ENCODE measurements at regions not wholly inside any gene's neighbourhood (a gene's known extent, or its start where the extent isn't known, plus 50 kb on each side); places are given as distances from the start of the nearest gene placed in this dataset.
"Not testable (repeated sequence)": the region's sequence is repeated elsewhere in the genome, so short reads cannot be mapped to it uniquely, and the experiment has no call there.

- DNase-seq (ENCODE audit: low read depth in 2 of 3, low spot score in 2 of 3): no peak
Measured at GRCh38 chr5:62783374-62784057, 204.9 kb downstream of the LRRC70 start.

DNA sequence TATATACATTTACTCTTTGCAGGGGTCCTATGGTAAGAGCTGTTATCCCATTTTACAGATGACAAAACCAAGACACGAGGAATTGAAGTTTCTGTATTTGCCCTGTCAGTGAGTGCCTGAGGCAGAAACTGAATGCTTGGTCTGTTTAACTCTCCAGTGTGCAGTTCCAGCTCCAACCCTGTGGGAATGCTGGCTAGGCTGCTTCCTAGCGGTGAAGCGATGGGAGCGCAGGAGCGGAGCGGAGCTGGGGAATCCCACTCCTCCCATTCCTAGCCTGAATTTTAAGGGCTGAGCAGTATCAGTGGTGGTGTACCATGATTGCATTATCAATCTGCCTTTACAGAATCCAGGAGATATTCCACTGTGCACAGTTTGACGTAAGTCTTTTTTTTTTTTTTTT is 202.3 kb downstream of the LRRC70 start:
- no peak for DNase-seq (ENCODE audit: low read depth in 2 of 3, low spot score in 2 of 3)

- DNase-seq (ENCODE audit: low read depth in 2 of 3, low spot score in 2 of 3): no peak
Measured at GRCh38 chr5:62780230-62780629, 201.6 kb downstream of the LRRC70 start.

DNA sequence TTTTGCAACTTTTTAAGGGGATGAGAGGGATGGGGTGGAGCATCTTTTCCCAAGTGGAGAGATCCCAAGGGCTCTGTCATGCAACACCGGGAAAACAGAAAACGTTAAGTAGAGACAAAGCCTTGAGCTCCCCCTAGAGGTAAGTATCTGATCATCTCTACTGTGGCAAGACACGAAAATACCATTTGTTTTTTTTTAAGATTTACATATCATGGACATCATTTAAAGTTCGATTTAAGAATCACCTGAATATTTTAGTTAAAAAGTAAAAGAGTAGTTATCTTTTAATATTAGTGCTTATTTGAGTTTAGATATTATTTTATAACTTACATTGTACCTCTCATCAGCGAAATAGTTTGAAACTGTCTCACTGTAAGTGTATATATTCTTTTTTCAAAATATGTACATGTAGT is 200.4 kb downstream of the LRRC70 start:
- DNase-seq (ENCODE audit: low read depth in 2 of 3, low spot score in 2 of 3): no peak

DNA sequence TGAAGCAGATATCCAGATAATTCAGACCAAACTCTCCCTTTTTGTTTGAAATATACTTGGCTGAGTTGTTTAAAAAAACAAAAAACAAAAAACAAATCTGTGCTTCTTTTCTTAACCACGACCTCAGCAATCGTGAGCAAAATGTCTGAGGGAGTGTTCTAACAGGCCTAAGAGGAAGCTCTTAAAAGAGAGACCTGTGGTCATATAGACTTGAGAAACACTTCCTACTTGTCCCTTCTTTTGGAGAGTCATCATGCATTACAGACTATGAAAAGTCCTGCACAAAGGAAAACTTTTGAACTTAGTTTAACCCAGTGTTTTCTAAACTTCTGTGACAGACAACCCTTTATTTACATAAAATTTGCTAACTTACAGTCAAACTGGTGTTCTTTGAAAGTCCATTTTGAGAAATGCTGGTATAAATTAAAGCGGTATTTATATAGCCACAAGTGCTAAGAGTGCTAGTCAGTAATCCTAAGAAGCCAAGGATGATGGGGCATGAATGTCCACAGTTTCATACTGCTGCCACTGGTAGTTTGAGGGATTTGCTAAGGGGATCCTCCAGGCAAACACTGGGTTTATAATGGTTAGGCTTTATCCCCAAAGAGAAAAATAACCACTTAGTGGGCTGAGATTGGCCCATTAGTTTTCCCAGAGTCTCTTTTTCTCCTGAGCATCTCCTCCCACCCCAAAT is 199.8 kb downstream of the LRRC70 start:
- no peak for DNase-seq (ENCODE audit: low read depth in 2 of 3, low spot score in 2 of 3)

DNA sequence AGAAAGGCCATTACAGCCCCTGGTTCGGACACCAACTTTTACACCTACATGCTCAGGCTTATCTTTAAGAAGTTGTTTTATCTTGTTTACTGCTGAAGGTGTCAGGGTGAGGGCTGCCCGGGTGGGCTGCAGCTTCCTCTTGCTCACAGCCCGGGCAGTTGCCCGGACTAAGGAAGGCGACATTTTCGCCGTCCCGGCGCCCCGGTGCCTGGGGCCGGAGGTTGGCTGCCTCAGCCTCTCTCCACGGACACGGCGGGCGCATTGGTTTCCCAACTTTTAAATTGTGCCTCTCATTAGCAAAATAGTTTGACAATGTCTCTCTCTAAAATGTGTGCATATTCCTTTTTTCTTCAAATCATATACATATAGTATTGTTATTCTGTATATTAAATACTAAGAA is 198.5 kb downstream of the LRRC70 start:
- DNase-seq (ENCODE audit: low read depth in 2 of 3, low spot score in 2 of 3): not testable (repeated sequence)

- DNase-seq (ENCODE audit: low read depth in 2 of 3, low spot score in 2 of 3): not testable (repeated sequence)
Measured at GRCh38 chr5:62776592-62776991, 198.0 kb downstream of the LRRC70 start.

- no peak for DNase-seq (ENCODE audit: low read depth in 2 of 3, low spot score in 2 of 3)
Measured at GRCh38 chr5:62773460-62773859, 194.8 kb downstream of the LRRC70 start.

- no peak for DNase-seq (ENCODE audit: low read depth in 2 of 3, low spot score in 2 of 3)
Measured at GRCh38 chr5:62771341-62771740, 192.7 kb downstream of the LRRC70 start.

DNA sequence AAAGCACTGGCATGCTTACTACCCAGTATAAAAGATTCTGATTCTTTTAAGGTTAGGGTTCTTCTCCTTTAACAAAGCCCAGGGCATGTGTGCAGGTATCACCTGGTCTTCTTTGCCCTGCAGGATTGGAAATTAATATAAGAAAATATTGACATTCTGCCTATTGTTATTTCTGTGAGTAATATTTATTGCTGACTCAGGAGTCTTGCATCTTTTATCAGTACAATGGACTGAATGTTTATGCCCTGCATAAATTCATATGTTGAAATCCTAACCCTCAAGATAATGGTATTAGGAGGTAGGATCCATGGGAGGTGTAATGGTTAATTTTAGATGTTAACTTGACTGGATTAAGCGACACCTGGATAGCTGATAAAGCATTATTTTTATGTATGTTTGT is 189.0 kb downstream of the LRRC70 start:
- DNase-seq (ENCODE audit: low read depth in 2 of 3, low spot score in 2 of 3): no peak

DNA sequence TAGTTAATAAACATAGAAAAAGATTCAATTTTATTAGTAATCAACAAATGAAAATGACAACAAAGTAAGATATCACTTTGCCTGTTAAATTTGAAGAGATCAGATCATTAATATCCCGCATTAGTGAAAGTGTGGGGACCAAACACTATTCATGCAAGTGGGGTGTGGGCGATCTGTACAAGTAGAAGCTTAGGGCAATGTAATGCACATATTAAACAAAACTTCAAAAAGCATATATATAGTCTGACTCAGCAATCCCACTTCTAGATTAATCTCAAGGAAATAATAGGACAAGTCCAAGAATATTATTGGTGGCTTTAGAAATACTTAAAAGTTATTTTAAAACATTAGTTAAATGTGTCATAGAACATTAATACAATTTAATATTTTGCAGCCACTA is 188.5 kb downstream of the LRRC70 start:
- DNase-seq (ENCODE audit: low read depth in 2 of 3, low spot score in 2 of 3): no peak

DNA sequence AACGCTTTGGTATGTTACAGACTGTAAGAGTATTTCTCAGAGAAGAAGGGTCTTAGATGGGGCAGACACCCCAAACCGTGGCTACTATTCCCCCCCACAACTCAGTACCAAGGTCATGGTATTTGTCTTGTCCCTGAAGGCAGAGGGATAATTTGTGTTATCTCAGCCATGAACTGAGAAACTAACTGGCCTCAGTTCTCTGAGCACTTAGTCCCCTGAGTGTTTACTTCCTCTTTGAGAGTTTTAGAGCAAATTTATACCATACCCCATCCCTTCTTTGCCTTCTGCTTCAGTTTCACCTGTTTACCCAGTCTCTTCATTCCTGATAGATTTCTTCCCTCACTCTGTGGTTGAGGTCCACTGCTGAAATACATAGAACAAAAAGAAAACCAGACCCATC is 183.9 kb downstream of the LRRC70 start:
- no peak for DNase-seq (ENCODE audit: low read depth in 2 of 3, low spot score in 2 of 3)

DNA sequence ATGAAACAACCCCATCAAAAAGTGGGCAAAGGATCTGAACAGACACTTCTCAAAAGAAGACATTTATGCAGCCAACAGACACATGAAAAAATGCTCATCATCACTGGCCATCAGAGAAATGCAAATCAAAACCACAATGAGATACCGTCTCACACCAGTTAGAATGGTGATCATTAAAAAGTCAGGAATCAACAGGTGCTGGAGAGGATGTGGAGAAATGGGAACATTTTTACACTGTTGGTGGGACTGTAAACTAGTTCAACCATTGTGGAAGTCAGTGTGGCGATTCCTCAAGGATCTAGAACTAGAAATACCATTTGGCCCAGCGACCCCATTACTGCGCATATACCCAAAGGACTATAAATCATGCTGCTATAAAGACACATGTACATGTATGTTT is 179.1 kb downstream of the LRRC70 start:
- DNase-seq (ENCODE audit: low read depth in 2 of 3, low spot score in 2 of 3): not testable (repeated sequence)

DNA sequence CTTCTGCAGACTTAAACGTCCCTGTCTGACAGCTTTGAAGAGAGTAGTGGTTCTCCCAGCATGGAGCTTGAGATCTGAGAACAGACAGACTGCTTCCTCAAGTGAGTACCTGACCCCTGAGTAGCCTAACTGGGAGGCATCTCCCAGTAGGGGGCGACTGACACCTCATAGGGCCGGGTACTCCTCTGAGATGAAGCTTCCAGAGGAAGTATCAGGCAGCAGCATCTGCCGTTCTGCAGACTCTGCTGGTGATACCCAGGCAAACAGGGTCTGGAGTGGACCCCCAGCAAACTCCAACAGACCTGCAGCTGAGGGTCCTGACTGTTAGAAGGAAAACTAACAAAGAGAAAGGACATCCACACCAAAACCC is 174.4 kb downstream of the LRRC70 start:
- not testable (repeated sequence) for DNase-seq (ENCODE audit: low read depth in 2 of 3, low spot score in 2 of 3)

DNA sequence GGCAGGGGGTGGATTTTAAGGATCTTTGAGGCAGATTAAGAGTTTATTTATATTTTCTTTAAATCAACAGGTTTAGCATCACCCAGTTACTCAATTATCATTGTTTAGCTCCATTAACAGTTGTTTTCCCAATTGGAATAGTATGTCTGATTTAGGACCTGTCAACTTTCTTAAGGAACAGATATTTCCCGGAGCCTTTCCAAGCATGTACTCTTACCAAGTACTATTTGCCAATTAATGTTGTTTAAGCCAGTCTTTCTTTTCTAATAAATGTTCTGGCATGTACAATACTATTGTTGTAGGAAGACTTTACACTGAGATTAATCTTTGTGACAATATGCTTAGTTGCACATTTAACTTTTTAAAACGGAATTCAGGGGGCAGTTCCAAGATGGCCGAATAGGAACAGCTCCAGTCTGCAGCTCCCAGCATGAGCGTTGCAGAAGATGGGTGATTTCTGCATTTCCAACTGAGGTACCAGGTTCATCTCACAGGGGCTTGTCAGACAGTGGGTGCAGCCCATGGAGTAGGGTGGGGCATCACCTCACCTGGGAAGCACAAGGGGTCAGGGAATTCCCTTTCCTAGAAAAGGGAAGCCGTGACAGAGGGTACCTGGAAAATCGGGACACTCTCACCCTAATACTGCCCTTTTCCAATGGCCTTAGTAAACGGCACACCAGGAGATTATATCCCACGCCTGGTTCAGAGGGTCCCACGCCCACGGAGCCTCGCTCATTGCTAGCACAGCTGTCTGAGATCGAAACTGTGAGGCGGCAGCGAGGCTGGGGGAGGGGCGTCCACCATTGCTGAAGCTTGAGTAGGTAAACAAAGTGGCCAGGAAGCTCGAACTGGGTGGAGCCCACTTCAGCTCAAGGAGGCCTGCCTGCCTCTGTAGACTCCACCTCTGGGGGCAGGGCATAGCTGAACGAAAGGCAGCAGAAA is 173.7 kb downstream of the LRRC70 start:
- not testable (repeated sequence) for DNase-seq (ENCODE audit: low read depth in 2 of 3, low spot score in 2 of 3)

DNA sequence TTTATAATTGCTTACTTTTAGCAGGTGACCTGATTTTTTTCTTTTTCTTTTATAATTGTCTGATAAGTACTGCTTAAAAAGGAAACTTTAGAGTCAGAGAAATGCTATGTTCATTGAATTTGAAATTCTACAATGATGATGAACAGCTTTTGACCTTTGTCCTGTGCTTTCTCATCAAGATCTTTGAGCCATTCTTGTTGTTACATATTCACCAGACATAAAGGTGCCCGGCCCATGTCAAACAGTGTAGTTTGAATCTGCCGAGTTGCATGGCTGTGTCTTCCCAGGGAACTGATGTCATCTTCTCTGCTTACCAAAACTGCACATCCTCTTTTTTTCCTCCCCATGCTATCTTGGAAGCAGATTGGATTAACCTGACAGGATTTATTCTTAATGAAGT is 163.6 kb downstream of the LRRC70 start:
- DNase-seq (ENCODE audit: low read depth in 2 of 3, low spot score in 2 of 3): no peak

DNA sequence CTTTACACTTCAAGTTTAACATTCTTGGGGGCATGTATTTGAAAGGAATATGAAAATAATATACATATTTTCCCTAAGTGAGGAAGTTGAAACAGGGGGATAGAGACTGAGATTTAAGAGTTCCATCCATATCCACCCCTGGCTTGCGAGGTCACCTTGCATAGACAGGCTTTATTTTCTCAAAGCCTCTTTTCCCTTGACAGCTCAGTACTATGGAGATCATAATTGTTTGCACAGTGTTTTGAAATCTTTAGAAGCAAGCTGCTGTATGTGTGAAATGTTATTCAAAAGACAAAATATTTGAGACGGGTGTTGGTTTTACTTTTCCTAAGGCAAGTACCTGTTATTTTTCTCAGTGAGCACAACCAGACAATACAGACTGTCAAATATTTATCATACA is 163.1 kb downstream of the LRRC70 start:
- DNase-seq (ENCODE audit: low read depth in 2 of 3, low spot score in 2 of 3): no peak

GRCh38 chr5:62737766-62738165 is 159.1 kb downstream of the LRRC70 start:
- DNase-seq (ENCODE audit: low read depth in 2 of 3, low spot score in 2 of 3): no peak

GRCh38 chr5:62732677-62733121 is 154.1 kb downstream of the LRRC70 start:
- no peak for DNase-seq (ENCODE audit: low read depth in 2 of 3, low spot score in 2 of 3)

- DNase-seq (ENCODE audit: low read depth in 2 of 3, low spot score in 2 of 3): no peak
Measured at GRCh38 chr5:62731022-62731421, 152.4 kb downstream of the LRRC70 start.

- no peak for DNase-seq (ENCODE audit: low read depth in 2 of 3, low spot score in 2 of 3)
Measured at GRCh38 chr5:62729675-62730074, 151.1 kb downstream of the LRRC70 start.

- no peak for DNase-seq (ENCODE audit: low read depth in 2 of 3, low spot score in 2 of 3)
Measured at GRCh38 chr5:62727861-62728260, 149.2 kb downstream of the LRRC70 start.

All from activated CD8-positive, alpha-beta memory T cell treated with anti-CD3 and anti-CD28 coated beads for 48 hours (primary cell).